Erythroblast (primary cell): ENCODE measurements at regions not wholly inside any gene's neighbourhood (a gene's known extent, or its start where the extent isn't known, plus 50 kb on each side); places are given as distances from the start of the nearest gene placed in this dataset.

ENCODE experiments used
- GATA1 ChIP-seq: IDR thresholded peaks from 2 replicates; pipeline ENCODE4 v1.6.1; 2011; ENCODE audit warnings: low read depth, mild to moderate bottlenecking, control low read depth, low read length, moderate library complexity
- POLR2A ChIP-seq: IDR thresholded peaks from 2 replicates; pipeline ENCODE4 v1.6.1; 2011; ENCODE audit warnings: mild to moderate bottlenecking, low read length

DNA sequence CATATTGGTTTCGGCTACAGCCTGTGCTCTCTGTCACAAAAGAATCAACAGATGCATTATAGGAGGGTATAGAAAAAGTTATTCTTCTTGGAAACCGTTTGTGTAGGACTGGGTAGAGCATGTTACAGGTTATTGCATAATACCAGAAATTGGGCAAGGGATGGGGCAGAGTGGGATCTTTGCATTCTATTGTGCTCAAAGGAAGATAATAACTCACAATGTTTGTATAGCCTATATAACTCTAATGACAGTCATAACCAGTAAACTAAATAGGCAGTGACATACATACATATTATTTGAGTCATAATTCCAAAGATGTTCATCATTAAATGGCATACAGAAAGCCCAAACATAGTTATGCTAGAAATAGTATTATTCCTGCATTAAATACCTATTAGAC lies 179.7 kb downstream of the XPNPEP1 start:
- TF ChIP-seq POLR2A (no peak), GATA1 (no peak)
